GM18505 (cell line): ENCODE measurements at regions not wholly inside any gene's neighbourhood (a gene's known extent, or its start where the extent isn't known, plus 50 kb on each side); places are given as distances from the start of the nearest gene placed in this dataset.

Experiments used
- ATAC-seq: cut with Tn5 transposase; IDR thresholded peaks from one replicate; pipeline ENCODE4 v1.9.1; 2021; ENCODE audit not compliant: unreplicated experiment
- POLR2A ChIP-seq: IDR thresholded peaks from 4 replicates; pipeline ENCODE4 v1.6.1; 2011; ENCODE audit warnings: borderline replicate concordance; ENCODE audit not compliant: insufficient read depth, insufficient read length; ENCODE audit errors: extremely low read depth

GRCh38 chr15:38058596-38059075, 124.2 kb downstream of the TMCO5A start:
- ATAC-seq, result no peak
- TF ChIP-seq POLR2A, result no peak

GRCh38 chr15:38059665-38060064, 125.2 kb downstream of the TMCO5A start:
- no peak for TF ChIP-seq POLR2A
- ATAC-seq, result no peak

- no peak for ATAC-seq
- no peak for TF ChIP-seq POLR2A
Measured at GRCh38 chr15:38061856-38062649, 127.6 kb downstream of the TMCO5A start.

GRCh38 chr15:38062696-38063095, 128.3 kb downstream of the TMCO5A start:
- ATAC-seq, result no peak
- TF ChIP-seq POLR2A, result no peak

- no peak for ATAC-seq
- TF ChIP-seq POLR2A, result no peak
Measured at GRCh38 chr15:38065721-38066345, 131.4 kb downstream of the TMCO5A start.

- no peak for ATAC-seq
- TF ChIP-seq POLR2A, result no peak
Measured at GRCh38 chr15:38066612-38067011, 132.2 kb downstream of the TMCO5A start.

GRCh38 chr15:38068626-38069391, 134.4 kb downstream of the TMCO5A start:
- ATAC-seq, result peak; percentile 72
- no peak for TF ChIP-seq POLR2A

- TF ChIP-seq POLR2A, result no peak
- ATAC-seq, result no peak
Measured at GRCh38 chr15:38069511-38070011, 135.1 kb downstream of the TMCO5A start.

- no peak for ATAC-seq
- TF ChIP-seq POLR2A, result no peak
Measured at GRCh38 chr15:38070778-38071177, 136.3 kb downstream of the TMCO5A start.

GRCh38 chr15:38071211-38071972, 137.0 kb downstream of the TMCO5A start:
- TF ChIP-seq POLR2A, result no peak
- ATAC-seq, result no peak

GRCh38 chr15:38072007-38072347, 137.5 kb downstream of the TMCO5A start:
- TF ChIP-seq POLR2A, result no peak
- ATAC-seq, result no peak

GRCh38 chr15:38072348-38073177, 138.1 kb downstream of the TMCO5A start:
- TF ChIP-seq POLR2A, result no peak

GRCh38 chr15:38073178-38073946, 138.9 kb downstream of the TMCO5A start:
- ATAC-seq, result no peak
- no peak for TF ChIP-seq POLR2A

More at GRCh38 chr15:38072348-38073177, 138.1 kb downstream of the TMCO5A start:
- peak; percentile 71 for ATAC-seq
